Heart left ventricle (tissue), 16 donors: ENCODE measurements at regions not wholly inside any gene's neighbourhood (a gene's known extent, or its start where the extent isn't known, plus 50 kb on each side); places are given as distances from the start of the nearest gene placed in this dataset.

Experiments
- ATAC-seq, 4 donors: fragments of 200-7000 bp; cut with Tn5 transposase; one replicate each; pipeline ENCODE4 v1.9.1; 2020 to 2022; ENCODE audit warnings: moderate library complexity in 4 of 4, mild to moderate bottlenecking in 3 of 4, moderate number of reproducible peaks in 1 of 4
- DNase-seq, 5 donors: peaks; one replicate each; pipeline ENCODE4 v3.0.0-alpha.2; 2020
- H3K27ac ChIP-seq, 12 donors: fragments of 200-600 bp; sonication (generic) in 4 of 12; one replicate each; pipeline versions ENCODE4 v1.5.0 to v1.8.0; 2016 to 2022; ENCODE audit warnings: mild to moderate bottlenecking in 2 of 12
- H3K27me3 ChIP-seq, 9 donors: fragments of 200-600 bp; sonication (generic) in 2 of 9; one replicate each; pipeline versions ENCODE4 v1.5.1 to v1.8.0; 2016 to 2022; ENCODE audit warnings: mild to moderate bottlenecking in 3 of 9
- H3K36me3 ChIP-seq, 9 donors: fragments of 200-600 bp; sonication (generic) in 2 of 9; one replicate each; pipeline versions ENCODE4 v1.5.0 to v1.8.0; 2018 to 2022; ENCODE audit warnings: mild to moderate bottlenecking in 2 of 9
- H3K4me1 ChIP-seq, 12 donors: fragments of 200-600 bp; sonication (generic) in 4 of 12; one replicate each; pipeline versions ENCODE4 v1.5.0 to v1.8.0; 2016 to 2022; ENCODE audit warnings: mild to moderate bottlenecking in 3 of 12
- H3K4me3 ChIP-seq, 12 donors: fragments of 200-600 bp; sonication (generic) in 4 of 12; one replicate each; pipeline versions ENCODE4 v1.5.0 to v1.8.0; 2017 to 2022; ENCODE audit warnings: mild to moderate bottlenecking in 9 of 12, moderate library complexity in 4 of 12
- H3K9me3 ChIP-seq, 12 donors: fragments of 200-600 bp; sonication (generic) in 4 of 12; one replicate each; pipeline versions ENCODE4 v1.5.0 to v1.8.0; 2016 to 2022; ENCODE audit warnings: mild to moderate bottlenecking in 1 of 12
- POLR2A ChIP-seq, 2 donors: fragments of 450-650 bp; IDR thresholded peaks; one replicate each; pipeline ENCODE4 v1.6.1; 2017; ENCODE audit warnings: antibody characterized with exemption in 2 of 2, mild to moderate bottlenecking in 2 of 2, moderate library complexity in 2 of 2
- WGBS, 4 donors: extraction: QIAGEN DNeasy Blood & Tissue Kit in 2 of 4; methylation state at CpG; one replicate each; pipeline versions ENCODE4 v1.1.5 to v1.1.7; 2013 to 2018; 5-methylcytosine and 5-hydroxymethylcytosine counted together
- intact Hi-C, 10 donors: fragments of 100-400 bp; cut with DNase I; formaldehyde crosslinking; loops; one replicate each; pipeline versions ENCODE4 v1.11.1 to v1.14.2; 2022
- TF ChIP-seq, protein P1 (sequence below), 12 donors: fragments of 200-600 bp; sonication (generic) in 4 of 12; IDR thresholded peaks; one replicate each; pipeline versions ENCODE4 v1.5.0 to v1.8.0; 2018 to 2022; ENCODE audit warnings: antibody characterized with exemption in 12 of 12, mild to moderate bottlenecking in 5 of 12
- donor health status: ischemic (EF 13 %, LVEDD 7.1; RV severe dilation, severe dysfunction).
- donor health status: healthy with polysubstance abuse.
- donor health status: DM: no; HTN: yes; CAD: no.
- donor health status: DM: no; HTN: no; CAD: no.
- donor health status: ischemic (EF 25% LVEDD 6.9; RV normal size, moderate dysfunction).
- donor health status: ischemic (EF 25% LVEDD 5.7; RV mildly dilated, moderate dysfunction).
- donor health status: healthy.
- donor health status: DM: yes; HTN: yes; CAD: no.
- donor health status: ischemic (EF 35%, LVEDD 5.7; RV mildly dilated, moderate dysfunction).
- donor health status: nonischemic (EF 11% LVEDD 7.7; RV severe dilation, severe dysfunction).
- donor health status: DM: yes; HTN: yes; CAD: no.
- donor health status: PGD.
- donor health status: ischemic (EF 29% LVEDD 5.4; RV normal size, mild dysfunction).
- donor health status: nonischemic (EF 23%, LVEDD 6.1; RV moderate dilation, normal function).

DNA sequence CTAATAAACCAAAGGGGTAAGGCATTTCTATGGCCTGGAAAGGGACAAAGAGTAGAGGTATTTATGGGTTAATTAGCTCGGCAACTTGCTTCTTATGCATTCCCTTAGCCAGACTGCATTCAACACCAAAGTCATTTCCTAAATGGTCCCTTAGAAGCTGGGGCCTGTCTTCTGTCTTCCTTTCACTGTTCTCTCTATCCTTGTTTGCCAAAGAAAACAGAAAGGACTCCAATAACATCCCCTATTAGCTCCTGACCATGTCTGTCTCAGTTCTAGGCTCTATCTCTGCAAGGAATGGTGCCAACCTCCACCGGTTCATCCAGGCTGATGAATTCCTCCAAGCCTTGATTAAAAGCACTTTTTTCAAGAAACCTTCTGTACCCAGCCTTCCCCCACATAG lies 123.5 kb downstream of the KCTD12 start:
- WGBS, 4 donors: 45 to 61% (median 52%) methylated on average over 2 of the region's 2 CpGs
- Histone ChIP-seq H3K27me3 (no peaks in the 10 kb centered on the region), H3K27ac (peak overlapping the region in 5 of 12 donors; percentile 8 to 60 (median 13)), H3K9me3 (no peaks in the 10 kb centered on the region), H3K36me3 (no peaks in the 10 kb centered on the region), H3K4me1 (peaks cover 0 to 28% (median 16%) of the 10 kb centered on the region in 12 donors), H3K4me3 (no peak overlapping the region)
- peak in 2 of 4 donors; percentile 25 to 56 for ATAC-seq
- TF ChIP-seq POLR2A (IDR thresholded peaks at IDR 0.05): no peak
- TF ChIP-seq, protein P1, sequence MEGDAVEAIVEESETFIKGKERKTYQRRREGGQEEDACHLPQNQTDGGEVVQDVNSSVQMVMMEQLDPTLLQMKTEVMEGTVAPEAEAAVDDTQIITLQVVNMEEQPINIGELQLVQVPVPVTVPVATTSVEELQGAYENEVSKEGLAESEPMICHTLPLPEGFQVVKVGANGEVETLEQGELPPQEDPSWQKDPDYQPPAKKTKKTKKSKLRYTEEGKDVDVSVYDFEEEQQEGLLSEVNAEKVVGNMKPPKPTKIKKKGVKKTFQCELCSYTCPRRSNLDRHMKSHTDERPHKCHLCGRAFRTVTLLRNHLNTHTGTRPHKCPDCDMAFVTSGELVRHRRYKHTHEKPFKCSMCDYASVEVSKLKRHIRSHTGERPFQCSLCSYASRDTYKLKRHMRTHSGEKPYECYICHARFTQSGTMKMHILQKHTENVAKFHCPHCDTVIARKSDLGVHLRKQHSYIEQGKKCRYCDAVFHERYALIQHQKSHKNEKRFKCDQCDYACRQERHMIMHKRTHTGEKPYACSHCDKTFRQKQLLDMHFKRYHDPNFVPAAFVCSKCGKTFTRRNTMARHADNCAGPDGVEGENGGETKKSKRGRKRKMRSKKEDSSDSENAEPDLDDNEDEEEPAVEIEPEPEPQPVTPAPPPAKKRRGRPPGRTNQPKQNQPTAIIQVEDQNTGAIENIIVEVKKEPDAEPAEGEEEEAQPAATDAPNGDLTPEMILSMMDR (IDR thresholded peaks at IDR 0.05): no peak
- DNase-seq: peak in 1 of 5 donors; percentile 22
- intact Hi-C loops: loop anchor here in 3 of 10 donors (5.0 to 10.0 kb wide), 2 partner anchors 45 to 122 kb away; partner anchors contain the start of gene KCTD12 (in 2 of the 3)

DNA sequence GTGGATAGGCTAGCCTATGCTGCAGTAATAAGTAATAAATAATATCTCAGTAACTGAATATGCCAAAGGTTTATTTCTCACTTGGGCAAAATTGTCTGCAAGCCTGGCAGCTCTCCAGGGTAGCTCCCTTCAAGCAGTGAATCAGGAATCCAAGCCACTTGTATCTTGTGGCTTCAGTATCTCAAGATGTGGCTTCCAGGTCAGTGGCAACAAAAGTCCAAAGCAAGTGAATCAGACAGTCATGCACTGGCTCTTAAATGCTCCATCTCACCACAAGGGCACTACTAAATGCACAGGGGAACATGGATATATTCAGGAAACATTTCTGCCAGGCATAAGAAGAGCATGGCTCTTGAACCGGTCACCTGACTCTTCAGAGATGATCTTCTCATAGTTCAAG lies 126.3 kb downstream of the KCTD12 start:
- intact Hi-C loops: loop anchor here in 4 of 10 donors (5.0 to 10.0 kb wide), 3 partner anchors 47 to 125 kb away; partner anchors contain the start of gene KCTD12 (in 2 of the 4)
- Histone ChIP-seq H3K4me1 (peaks cover 0 to 32% (median 13%) of the 10 kb centered on the region in 12 donors), H3K27ac (no peak overlapping the region), H3K9me3 (no peaks in the 10 kb centered on the region), H3K36me3 (no peaks in the 10 kb centered on the region), H3K4me3 (no peak overlapping the region), H3K27me3 (no peaks in the 10 kb centered on the region)
- 92 to 99% (median 96%) methylated on average over 1 of the region's 1 CpG for WGBS, 4 donors
- TF ChIP-seq POLR2A (IDR thresholded peaks at IDR 0.05): no peak
- TF ChIP-seq, protein P1 (IDR thresholded peaks at IDR 0.05): no peak
- DNase-seq (no peak), ATAC-seq (no peak)

DNA sequence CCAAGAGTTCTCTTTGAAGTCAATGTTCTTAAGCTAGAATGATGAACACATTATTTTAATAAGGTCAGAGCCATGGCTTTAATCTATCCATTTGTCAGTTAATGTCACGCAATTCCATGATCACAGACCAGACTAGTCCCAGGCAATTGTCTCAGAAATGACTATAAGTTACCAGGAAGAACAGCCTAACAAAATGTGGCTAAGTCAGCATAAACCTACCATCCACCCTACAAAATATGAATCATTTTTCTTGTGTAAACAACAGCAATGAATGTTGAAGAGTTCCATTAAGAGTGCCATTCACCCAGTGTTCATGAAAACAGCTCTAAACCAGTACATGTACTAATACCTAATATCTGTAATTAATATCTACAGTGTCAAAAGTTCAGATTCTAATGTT lies 127.5 kb downstream of the KCTD12 start:
- no peak overlapping the region for H3K27ac ChIP-seq
- ATAC-seq (no peak), DNase-seq (no peak)
- no peaks in the 10 kb centered on the region for H3K36me3 ChIP-seq
- no peak overlapping the region for H3K4me3 ChIP-seq
- H3K9me3 ChIP-seq: peaks cover 0 to 2% (median 0%) of the 10 kb centered on the region in 12 donors
- intact Hi-C loops: loop anchor here in 1 of 10 donors (10.0 kb wide), 1 partner anchor 56 kb away; no protein-coding TSS in a partner anchor
- peaks cover 0 to 31% (median 10%) of the 10 kb centered on the region in 12 donors for H3K4me1 ChIP-seq
- 93 to 100% (median 96%) methylated on average over 1 of the region's 1 CpG for WGBS, 4 donors
- H3K27me3 ChIP-seq: no peaks in the 10 kb centered on the region
- TF ChIP-seq POLR2A (IDR thresholded peaks at IDR 0.05): no peak
- TF ChIP-seq, protein P1 (IDR thresholded peaks at IDR 0.05): no peak

DNA sequence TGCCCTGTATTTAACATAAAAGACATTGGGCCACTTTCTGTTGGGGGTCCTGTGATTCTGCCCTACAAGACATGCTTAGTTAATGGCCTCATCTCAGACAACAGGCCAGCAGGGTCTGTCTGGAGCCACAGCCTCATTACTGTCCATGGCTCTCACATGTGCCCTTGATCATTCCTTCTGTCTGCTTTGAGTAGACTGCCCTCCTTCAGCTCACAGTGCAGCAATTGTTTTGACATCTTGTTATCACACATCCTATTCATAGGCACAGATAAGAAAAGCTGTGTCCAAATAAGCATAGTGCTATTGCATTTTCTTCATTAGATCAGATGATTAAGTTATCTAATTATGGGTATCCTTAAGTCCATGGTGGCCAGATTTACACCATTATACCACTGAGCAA lies 127.9 kb downstream of the KCTD12 start:
- Histone ChIP-seq H3K27ac (no peak overlapping the region), H3K27me3 (no peaks in the 10 kb centered on the region), H3K9me3 (peaks cover 0 to 3% (median 0%) of the 10 kb centered on the region in 12 donors), H3K4me3 (no peak overlapping the region), H3K4me1 (peaks cover 0 to 26% (median 8%) of the 10 kb centered on the region in 12 donors), H3K36me3 (no peaks in the 10 kb centered on the region)
- no peak for DNase-seq
- intact Hi-C loops: loop anchor here in 1 of 10 donors (10.0 kb wide), 1 partner anchor 57 kb away; no protein-coding TSS in a partner anchor
- no peak for TF ChIP-seq POLR2A (IDR thresholded peaks at IDR 0.05)
- TF ChIP-seq, protein P1 (IDR thresholded peaks at IDR 0.05): no peak
- peak in 1 of 4 donors; percentile 61 for ATAC-seq
